GM19397 (cell line): ENCODE measurements at regions not wholly inside any gene's neighbourhood (a gene's known extent, or its start where the extent isn't known, plus 50 kb on each side); places are given as distances from the start of the nearest gene placed in this dataset.
"Not testable (repeated sequence)": the region's sequence is repeated elsewhere in the genome, so short reads cannot be mapped to it uniquely, and the experiment has no call there.

Experiments used
- ATAC-seq: cut with Tn5 transposase; IDR thresholded peaks from one replicate; pipeline ENCODE4 v1.9.1; 2021; ENCODE audit warnings: mild to moderate bottlenecking, moderate library complexity; ENCODE audit not compliant: unreplicated experiment

- ATAC-seq, result no peak
Measured at GRCh38 chr7:91660734-91661356, 219.7 kb downstream of the MTERF1 start.

DNA sequence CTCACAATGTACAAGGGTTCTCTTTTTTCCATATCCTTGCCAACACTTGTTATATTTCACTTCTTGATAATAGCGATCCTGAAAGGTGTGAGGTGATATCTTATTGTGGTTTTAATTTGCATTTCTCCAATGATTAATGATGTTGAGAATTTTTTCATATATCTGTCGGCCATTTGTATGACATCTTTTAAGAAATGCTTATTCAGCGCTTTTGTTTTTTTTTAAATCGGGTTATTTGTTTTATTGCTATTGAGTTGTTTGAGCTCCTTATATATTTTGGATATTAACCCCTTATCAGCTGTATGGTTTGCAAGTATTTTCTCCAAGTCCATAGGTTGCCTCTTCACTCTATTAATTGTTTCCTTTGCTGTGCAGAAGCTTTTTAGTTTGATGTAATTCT lies 218.8 kb downstream of the MTERF1 start:
- ATAC-seq, result no peak

- ATAC-seq, result no peak
Measured at GRCh38 chr7:91668217-91668616, 212.3 kb downstream of the MTERF1 start.

GRCh38 chr7:91671245-91671644 lies 209.3 kb downstream of the MTERF1 start:
- ATAC-seq, result no peak

DNA sequence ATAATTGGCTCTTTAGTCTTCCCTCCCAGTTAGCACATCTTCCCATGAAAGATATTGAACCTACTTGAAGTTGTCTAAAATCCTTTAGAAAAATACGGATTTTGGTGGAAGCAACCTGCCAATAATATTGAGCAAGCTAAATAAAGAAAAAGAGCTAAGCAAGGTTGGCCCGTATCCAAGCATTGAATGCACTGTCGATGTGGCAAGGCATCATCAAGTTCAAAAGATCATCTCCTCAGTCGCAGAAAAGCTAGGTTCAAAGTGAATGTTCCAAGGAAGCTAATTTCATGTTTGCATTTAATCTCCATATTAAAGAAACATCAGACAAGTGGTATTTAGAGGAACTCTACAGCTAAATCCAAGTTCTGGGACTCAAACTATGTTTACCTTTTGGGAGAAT lies 206.0 kb downstream of the MTERF1 start:
- no peak for ATAC-seq

DNA sequence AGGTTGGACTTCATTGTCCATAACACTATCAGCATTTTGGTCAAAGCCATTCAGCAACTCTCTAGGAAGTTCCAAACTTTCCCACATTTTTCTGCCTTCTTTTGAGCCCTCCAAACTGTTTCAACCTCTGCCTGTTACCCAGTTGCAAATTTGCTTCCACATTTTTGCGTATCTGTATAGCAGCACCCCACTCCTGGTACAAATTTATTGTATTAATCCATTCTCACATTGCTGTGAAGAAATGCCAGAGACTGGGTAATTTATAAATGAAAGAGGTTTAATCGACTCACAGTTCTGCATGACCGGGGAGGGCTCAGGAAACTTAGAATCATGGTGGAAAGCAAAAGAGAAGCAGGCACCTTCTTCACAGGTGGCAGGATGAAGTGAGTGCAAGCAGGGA lies 198.8 kb downstream of the MTERF1 start:
- ATAC-seq, result no peak

DNA sequence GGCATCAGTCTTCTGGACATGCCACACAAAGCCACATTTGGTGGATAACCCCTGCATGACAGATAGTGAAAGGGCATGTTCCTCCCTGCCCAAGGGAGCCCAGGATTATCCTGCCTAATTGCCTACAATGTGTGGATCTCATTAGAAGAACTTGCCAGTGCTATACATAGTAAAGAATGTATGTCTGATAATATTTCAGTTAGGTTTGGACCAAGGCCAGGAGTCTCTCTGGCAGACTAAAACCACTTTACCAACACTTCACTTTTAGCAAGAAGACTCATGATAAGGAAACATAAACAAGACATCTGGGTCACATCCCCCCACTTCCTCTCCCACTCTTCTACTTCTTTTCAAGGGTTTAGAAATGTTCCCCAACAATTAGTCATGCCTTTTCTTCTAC lies 196.7 kb downstream of the MTERF1 start:
- ATAC-seq, result no peak

DNA sequence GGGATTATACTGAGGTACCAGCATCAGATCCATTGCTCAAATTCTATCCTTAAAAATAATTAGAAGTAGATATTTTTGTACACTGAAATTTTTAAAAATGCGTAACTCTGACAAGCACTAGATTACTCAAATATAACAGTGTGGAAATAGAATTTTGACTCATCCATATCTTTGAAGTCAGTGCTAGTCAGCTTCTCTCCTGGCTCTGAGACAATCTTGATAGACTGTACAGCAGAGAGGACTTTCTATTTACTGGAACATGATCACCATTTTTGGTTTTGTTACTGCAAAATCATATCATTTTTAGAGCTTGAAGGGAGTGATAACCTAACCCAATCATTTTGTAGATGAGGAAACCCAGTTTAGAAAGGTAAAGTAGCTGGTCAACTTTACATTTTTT lies 195.0 kb downstream of the MTERF1 start:
- no peak for ATAC-seq

DNA sequence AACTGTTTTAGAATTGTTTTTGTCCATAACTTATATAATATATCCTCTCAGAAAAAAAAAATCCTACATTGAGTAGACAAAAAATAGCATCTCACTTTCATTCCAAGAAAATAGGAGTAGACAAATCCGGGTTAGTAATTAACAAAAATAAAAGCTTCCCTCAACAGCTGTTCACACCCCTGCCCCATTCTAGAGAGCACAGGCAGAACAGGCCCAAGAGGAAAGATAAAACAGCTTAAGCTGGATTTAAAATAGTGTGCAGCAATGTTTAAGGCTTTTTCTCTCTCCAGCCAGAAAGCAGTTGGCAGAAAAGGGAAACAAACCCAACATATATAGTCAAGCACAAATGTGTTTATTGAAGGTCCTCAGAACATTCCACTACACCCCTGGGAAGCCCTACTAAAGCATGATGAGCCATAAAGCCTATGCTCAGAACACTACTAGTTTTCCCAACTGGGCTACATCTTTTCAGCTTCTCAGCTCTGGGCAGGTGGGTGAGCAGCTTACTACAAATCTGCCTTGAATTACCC lies 189.9 kb downstream of the MTERF1 start:
- ATAC-seq, result no peak

DNA sequence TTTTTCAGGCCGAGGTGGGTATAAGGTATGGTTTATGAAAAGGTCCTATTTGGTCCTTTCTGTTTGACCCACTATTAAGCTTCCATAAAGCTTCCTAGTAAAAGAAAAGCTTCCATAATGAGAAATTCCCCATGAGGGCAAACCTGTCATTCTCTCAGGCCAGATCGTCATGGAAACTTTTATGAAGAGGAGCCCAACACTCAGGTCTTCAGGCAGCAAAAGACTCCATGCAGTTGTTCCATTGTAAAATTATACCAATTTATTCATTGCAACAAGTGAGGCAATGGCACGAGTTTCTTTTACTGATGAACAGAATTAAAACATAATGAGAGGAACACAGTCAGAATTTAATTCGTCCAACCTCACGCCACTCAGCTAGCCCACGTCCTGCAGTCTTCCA lies 188.6 kb downstream of the MTERF1 start:
- no peak for ATAC-seq

DNA sequence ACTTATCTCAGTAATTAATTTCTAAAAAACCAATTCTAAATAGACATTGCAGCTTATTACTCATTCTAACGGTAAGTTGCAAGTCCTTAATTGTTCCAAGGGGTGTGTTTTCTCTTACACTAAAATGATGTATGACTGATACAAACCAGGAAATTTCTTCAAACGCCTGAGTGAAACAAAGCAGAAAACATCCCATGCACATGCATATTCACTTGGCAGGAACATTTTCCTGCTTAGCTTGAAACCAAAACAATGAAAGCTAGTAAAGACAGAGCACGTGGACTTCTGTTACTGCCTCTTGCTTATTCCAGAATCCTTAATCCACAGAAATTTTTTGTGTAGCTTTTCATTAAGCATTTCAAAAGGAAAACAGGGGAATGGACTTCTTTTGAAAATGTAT lies 187.7 kb downstream of the MTERF1 start:
- no peak for ATAC-seq

GRCh38 chr7:91694351-91694841 lies 186.1 kb downstream of the MTERF1 start:
- no peak for ATAC-seq

DNA sequence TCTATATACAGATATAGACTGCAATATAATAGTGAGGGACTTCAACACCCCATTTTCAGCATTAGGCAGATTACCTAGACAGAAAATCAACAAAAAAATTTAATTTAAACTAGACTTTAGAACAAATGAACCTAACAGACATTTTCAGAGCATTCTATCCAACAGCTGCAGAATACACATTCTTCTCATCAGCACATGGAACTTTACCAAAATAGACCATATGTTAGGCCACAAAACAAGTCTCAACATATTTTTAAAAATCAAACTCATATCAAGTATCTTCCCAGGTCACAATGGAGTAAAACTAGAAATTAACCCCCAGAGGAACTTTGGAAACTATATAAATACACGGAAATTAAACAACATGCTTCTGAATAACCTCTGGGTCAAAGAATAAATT lies 169.6 kb downstream of the MTERF1 start:
- no peak for ATAC-seq

DNA sequence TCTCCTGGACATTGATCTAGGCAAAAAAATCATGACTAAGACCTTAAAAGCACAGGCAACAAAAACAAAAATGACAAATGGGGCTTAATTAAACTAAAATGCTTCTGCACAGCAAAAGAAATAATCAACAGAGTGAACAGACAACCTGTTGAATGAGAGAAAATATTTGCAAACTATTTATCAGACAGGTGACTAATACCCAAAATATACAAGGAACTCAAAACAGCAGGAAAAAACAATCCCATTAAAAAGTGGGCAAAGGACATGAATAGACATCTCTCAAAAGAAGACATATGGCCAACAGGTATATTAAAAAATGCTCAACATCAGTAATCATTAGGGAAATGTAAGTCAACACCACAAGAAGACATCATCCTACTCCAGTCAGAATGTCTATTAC lies 166.8 kb downstream of the MTERF1 start:
- no peak for ATAC-seq

DNA sequence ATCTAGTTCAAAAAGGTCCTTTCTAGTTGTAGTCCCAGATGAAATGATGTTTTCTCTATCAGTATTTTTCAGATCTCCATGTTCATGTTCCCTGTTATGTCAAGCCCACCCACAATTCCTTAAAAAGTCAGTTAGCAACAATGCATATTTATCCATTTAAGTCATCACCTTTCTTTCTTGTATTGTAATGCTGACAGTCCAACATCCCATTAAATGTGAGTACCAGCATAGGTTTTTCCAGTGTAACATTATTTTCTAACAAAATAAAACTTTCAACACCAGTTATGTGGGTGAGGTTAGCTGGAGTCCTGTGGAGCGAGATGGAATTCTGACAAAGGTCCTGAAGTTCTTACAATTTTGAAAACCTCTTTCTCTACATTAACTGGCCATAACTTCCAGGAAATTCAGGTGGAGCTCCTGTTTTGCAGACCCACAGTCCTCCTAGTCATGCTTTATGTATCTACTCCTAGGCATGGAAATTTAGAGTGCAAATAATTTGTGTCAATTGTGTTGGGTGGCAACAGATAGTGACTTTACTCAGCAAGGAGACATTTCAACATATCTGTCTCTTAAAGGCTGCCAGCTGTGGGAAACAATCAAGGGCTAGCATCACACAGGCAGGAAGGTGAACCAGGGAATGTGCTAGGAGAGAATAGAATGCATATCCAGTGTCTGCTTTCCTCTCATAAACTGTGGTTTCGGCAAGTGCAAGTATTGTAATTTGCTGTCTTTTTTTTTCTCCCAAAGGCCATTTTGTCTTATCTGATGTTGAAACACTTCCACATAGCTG lies 162.6 kb downstream of the MTERF1 start:
- ATAC-seq, result no peak

DNA sequence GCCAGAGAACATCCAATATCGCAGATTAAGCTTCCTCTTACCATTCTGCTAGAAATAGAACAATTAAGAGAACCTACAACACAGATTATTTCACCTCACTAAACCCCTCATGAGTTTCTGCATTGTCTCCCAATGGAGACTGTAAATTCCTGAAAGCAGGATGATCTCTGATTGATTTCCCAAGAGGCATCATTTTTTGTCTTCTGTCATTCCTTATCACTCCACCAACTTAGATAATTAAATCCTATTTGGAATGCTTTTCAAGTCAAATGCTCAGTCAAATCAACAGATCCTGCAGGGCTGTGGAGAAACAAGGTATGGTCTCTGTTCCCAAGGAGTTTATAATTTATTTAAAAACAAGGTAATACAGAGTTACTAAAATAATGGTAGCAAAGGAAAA lies 161.5 kb downstream of the MTERF1 start:
- no peak for ATAC-seq

- ATAC-seq, result no peak
Measured at GRCh38 chr7:91720260-91720937, 160.1 kb downstream of the MTERF1 start.

GRCh38 chr7:91722831-91723230 lies 157.7 kb downstream of the MTERF1 start:
- ATAC-seq, result no peak

DNA sequence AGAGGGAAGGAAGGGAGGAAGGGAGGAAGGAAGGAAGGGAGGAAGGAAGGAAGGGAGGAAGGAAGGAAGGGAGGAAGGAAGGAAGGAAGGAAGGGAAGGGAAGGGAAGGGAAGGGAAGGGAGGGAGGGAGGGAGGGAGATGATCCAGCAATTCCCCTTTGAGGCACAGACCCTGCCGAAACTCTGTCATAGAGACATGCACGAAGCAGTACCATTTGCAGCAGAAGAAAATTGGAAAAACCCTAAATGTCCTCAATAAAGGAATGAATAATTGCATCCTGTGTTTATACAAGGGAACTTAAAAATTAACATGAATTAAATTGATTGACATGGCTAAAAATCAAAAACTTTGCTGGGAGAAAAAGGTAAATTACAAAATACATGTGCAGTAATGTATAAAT lies 151.5 kb downstream of the MTERF1 start:
- ATAC-seq, result not testable (repeated sequence)

GRCh38 chr7:91731976-91732375 lies 148.5 kb downstream of the MTERF1 start:
- no peak for ATAC-seq

GRCh38 chr7:91749418-91749817 lies 131.1 kb downstream of the MTERF1 start:
- ATAC-seq, result no peak

GRCh38 chr7:91750091-91750490 lies 130.4 kb downstream of the MTERF1 start:
- no peak for ATAC-seq
